IPS DF 4.7 (cell line): ENCODE measurements at regions not wholly inside any gene's neighbourhood (a gene's known extent, or its start where the extent isn't known, plus 50 kb on each side); places are given as distances from the start of the nearest gene placed in this dataset.
"Not testable (repeated sequence)": the region's sequence is repeated elsewhere in the genome, so short reads cannot be mapped to it uniquely, and the experiment has no call there.

Experiments
- DNase-seq: peaks from one replicate; pipeline ENCODE4 v3.0.0-alpha.2; 2013; ENCODE audit warnings: low spot score; ENCODE audit errors: extremely low read depth

- peak; percentile 28 for DNase-seq
Measured at GRCh38 chrX:13428053-13428786, 108.4 kb upstream of the ATXN3L start.

DNA sequence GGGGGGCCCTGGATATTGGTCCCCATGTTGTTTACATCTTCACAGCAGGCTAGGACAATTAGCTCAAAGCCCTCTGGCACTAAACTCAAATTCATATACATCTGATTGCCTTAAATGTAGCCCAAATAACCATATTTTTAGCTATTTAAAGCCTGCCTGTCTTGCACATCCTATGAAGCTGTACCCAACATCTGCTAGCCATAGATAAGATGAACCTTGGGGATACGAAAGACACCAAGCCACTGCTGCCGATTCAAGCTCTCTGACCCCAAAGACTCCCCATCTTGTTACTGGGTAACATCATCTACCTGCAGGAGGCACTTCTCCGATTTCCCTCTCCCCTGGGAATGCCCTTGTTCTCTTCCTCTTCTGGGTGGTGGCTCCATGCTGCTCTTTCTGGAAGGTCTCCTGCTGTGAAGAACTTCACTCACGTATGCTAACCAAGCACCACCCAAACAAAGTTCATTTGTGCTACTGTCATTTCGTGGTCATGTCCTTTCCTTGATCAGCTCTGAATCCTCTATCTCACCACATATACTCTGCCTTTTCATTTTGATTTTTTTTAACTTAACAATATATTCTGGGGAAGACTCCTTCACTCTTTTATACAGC, 107.7 kb upstream of the ATXN3L start:
- no peak for DNase-seq

GRCh38 chrX:13420545-13421183, 100.8 kb upstream of the ATXN3L start:
- no peak for DNase-seq

DNA sequence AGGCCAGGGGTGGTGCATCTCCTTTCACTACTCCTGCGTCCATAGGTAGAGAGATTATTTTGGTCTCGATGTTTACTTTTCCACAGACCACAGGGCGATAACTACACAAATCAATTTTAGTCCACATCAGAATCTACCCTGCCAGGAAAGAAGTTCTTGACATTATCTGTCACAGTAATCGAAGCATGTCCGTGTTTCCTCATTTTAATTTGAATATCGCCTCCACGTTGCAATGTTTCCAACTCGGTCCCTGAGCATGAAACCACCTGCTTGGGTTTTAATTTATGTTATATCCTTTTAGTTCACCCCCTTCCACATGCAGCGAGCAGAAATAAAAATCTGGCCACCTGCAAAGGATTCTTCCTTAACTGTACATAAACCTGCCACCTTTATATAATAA, 100.1 kb upstream of the ATXN3L start:
- DNase-seq: no peak

- no peak for DNase-seq
Measured at GRCh38 chrX:13419276-13419675, 99.4 kb upstream of the ATXN3L start.

DNA sequence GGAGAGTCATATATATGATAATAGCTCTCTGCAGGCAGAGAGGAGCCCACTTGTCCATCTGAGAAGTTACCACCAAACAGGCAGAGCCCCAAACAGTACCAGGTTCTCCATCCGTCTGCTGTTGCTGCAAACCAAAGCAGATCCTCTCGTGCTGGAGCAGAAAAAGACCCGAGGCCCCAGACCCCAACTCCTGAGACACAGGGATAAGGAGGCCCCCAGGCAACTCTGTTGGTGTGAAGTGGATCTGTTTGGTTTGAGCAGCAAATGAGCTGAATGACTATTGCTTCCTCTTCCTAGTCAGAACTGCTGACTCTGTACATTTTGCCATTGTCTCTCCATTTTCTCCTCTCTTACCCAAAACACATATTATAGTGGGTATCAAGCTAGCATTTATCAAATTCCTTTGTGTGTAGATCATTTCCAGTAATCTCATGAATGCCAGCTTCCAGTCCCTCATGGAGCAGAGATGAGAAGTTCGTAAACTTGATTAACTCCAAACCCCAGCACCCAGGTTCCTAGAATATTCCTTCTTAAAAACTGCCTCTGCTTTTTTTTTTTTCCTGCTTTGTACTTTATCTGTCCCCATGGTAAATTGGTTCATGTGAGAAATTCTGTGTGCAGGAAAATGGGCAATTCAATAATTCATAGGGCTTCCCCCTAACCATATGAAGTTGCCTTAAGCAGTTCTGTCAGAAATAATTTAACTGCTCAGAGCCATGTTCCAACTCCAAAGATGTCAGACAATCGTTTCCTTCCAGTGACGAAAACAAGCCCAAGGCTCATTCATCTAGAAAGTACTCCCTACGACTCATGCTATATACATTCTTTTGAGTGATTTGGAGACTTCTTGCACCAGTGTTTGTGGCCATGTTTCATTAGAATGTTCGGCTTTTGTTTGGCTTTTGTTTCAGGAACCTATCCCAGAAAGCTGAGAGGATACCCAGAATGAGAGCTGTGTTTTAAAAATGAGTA, 98.6 kb upstream of the ATXN3L start:
- DNase-seq: no peak

GRCh38 chrX:13415509-13415908, 95.7 kb upstream of the ATXN3L start:
- no peak for DNase-seq

- no peak for DNase-seq
Measured at GRCh38 chrX:13414006-13414647, 94.3 kb upstream of the ATXN3L start.

DNA sequence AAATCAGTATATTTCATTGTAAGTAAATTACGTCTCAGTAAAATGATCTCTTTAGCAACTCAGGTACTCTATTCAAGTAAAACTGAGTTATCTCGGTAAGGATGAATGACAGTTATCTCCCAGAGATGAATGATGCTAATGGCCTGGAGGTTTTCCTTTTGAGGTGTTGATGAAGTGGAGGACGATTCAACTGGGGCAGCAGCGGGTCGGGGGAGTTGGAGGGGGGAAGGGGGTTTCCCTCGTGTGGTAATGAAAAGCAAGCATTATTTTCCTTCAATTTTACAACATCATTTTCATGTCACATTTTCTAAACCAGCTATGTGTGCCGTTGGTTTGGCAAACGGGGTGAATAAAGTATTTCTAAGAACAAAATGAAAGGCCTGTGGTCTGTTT, 92.4 kb upstream of the ATXN3L start:
- no peak for DNase-seq

DNA sequence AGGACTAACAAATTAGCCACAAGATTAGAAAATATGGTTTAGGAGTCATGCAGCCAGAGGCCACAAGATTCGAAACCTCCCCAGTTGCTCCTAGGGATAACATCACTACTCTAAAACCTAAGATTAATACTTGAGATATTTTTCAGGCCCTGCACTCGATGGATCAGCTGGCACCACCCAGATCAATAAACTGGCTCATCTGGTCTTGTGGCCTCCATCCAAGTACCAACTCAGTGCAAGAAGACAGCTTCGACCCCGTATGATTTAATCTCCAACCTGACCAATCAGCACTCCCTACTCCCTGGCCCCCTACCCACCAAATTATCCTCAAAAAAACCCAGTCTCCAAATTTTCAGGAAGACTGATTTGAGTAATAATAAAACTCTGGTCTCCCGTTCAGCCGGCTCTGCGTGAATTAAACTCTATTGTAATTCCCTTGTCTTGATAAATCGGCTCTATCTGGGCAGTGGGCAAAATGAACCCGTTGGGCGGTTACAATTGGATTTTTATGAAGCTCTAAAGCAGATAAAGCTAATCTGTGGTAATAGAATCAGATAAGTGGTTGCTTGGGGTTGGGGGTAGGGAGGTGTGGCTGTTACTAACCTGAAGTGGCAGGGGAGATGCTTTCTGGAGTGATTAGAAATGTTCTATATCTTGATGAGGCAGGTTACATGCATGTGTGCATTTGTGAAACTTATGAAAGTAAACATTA, 91.8 kb upstream of the ATXN3L start:
- no peak for DNase-seq

DNA sequence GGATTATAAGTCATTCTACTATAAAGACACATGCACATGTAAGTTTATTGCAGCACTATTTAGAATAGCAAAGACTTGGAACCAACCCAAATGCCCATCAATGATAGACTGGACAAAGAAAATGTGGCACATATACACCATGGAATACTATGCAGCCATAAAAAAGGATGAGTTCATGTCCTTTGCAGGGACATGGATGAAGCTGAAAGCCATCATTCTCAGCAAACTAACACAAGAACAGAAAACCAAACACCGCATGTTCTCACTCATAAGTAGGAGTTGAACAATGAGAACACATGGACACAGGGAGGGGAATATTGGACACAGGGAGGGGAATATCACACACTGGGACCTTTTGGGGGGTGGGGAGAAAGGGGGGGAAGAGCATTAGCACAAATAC, 88.7 kb upstream of the ATXN3L start:
- not testable (repeated sequence) for DNase-seq

DNA sequence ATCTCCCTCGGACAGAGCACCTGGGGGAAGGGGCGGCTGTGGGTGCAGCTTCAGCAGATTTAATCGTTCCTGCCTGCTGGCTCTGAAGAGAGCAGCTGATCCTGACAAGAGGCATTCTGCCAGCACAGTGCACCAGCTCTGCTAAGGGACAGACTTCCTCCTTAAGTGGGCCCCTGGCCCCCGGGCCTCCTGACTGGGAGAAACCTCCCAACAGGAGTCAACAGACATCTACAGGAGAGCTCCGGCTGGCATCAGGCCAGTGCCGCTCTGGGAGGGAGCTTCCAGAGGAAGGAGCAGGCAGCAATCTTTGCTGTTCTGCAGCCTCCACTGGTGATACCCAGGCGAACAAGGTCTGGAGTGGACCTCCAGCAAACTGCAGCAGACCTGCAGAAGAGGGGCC, 84.9 kb upstream of the ATXN3L start:
- DNase-seq: not testable (repeated sequence)

GRCh38 chrX:13404364-13404763, 84.5 kb upstream of the ATXN3L start:
- DNase-seq: no peak

DNA sequence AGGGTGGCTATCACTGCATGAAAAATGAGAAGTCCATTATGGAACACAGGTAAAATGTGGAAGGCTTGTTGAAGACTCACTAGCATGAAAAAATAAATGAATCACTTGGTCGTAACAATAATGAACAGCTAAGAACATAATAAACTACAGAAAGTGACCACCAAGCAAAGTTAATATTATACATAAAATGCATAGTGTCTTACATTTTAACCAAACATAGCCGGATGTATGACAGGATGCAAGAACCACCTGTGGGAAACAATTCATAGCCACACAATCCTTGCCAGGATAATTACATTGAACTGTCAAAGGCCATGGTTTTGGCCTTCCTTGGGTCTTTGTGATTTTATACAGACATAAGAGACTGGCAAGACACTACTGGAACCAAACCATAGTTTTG, 81.9 kb upstream of the ATXN3L start:
- no peak for DNase-seq

DNA sequence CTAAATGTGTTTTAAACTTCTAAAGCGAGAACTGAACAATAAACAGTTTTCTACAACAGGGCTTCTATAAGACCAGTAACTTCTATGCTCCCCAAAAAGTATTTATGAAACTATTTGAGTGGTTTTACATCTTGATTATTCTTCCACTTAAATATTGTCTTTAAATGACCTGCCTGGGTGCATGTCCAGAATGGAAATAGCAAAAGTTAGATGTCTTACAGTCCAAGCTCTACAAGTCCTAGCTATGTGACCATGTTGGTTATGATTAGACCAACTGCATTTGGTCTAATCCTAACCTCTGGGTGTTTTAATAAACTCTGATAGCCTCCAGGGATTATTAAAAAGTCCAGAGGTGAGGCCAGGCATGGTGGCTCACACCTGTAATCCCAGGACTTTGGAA, 79.0 kb upstream of the ATXN3L start:
- no peak for DNase-seq

GRCh38 chrX:13397878-13398818, 78.3 kb upstream of the ATXN3L start:
- DNase-seq: no peak

- DNase-seq: no peak
Measured at GRCh38 chrX:13396924-13397323, 77.1 kb upstream of the ATXN3L start.

DNA sequence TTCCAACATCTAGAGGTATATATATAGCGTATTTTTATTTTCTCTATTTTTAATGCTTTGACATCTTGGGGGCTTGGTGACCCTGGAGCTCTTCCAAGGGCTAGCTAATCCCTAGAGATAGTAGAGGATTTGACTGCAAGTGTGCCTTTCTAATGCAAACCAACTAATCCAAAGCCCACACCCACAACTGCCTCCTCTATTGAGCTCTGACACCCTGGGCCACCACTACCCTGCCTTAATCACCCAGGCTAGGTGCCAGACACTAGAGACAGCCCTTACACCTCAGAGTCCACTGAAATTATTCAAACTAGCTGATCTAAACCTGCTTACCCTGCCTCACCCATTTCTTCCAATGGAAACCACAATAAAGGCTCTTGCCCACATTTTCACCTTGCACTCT, 69.6 kb upstream of the ATXN3L start:
- no peak for DNase-seq
